WTC11 (cell line): ENCODE measurements at regions not wholly inside any gene's neighbourhood (a gene's known extent, or its start where the extent isn't known, plus 50 kb on each side); places are given as distances from the start of the nearest gene placed in this dataset.
A peak's percentile ranks its signal among the peaks of the same experiment; 100 is the strongest.

ENCODE experiments used
- ATAC-seq: fragments of 200-7000 bp; cut with Tn5 transposase; 2 replicates; pipeline ENCODE4 v1.10.0; 2021; ENCODE audit warnings: mild to moderate bottlenecking, moderate library complexity
- CTCF ChIA-PET: fragments of 300-600 bp; sonication (Branson Sonifier 250); formaldehyde crosslinking; loops from one replicate; lab custom pipeline; 2021; ENCODE audit warnings: antibody characterized with exemption; lab: Charles Lee
- POLR2A ChIA-PET: fragments of 350-600 bp; sonication (Branson Sonifier 250); formaldehyde crosslinking; loops from one replicate; lab custom pipeline; 2021; ENCODE audit warnings: antibody characterized with exemption; lab: Charles Lee
- DNase-seq: peaks from one replicate; pipeline ENCODE4 v3.0.0; 2021; ENCODE audit warnings: low spot score
- H3K27ac Mint-ChIP-seq: 2 replicates; pipeline ENCODE4 v1.8.0; 2021; ENCODE audit warnings: mixed read lengths
- H3K27me3 Mint-ChIP-seq: 2 replicates; pipeline ENCODE4 v1.8.0; 2021; ENCODE audit warnings: low read depth, mild to moderate bottlenecking, moderate library complexity, mixed read lengths
- H3K36me3 Mint-ChIP-seq: 2 replicates; pipeline ENCODE4 v1.8.0; 2021; ENCODE audit warnings: mixed read lengths
- H3K4me1 Mint-ChIP-seq: 2 replicates; pipeline ENCODE4 v1.8.0; 2022; ENCODE audit warnings: mixed read lengths
- H3K4me3 Mint-ChIP-seq: 2 replicates; pipeline ENCODE4 v1.8.0; 2021; ENCODE audit warnings: mild to moderate bottlenecking, moderate library complexity, mixed read lengths
- H3K9me3 Mint-ChIP-seq: 2 replicates; pipeline ENCODE4 v1.8.0; 2021; ENCODE audit warnings: mixed read lengths
- CREM ChIP-seq: sonication (generic); formaldehyde crosslinking; IDR thresholded peaks from 2 replicates; pipeline ENCODE4 v1.8.1; 2022; ENCODE audit warnings: mild to moderate bottlenecking, missing genetic modification reagents, moderate library complexity
- CTCF ChIP-seq: fragments of 200-600 bp; IDR thresholded peaks from 2 replicates; pipeline ENCODE4 v1.8.0; 2022; ENCODE audit warnings: antibody characterized with exemption
- E2F4 ChIP-seq: sonication (generic); formaldehyde crosslinking; IDR thresholded peaks from 2 replicates; pipeline ENCODE4 v1.8.1; 2022; ENCODE audit warnings: low read depth, mild to moderate bottlenecking, moderate library complexity, missing genetic modification reagents, borderline replicate concordance
- ERG ChIP-seq: fragments of 250-450 bp; sonication (Bioruptor Pico); IDR thresholded peaks from 2 replicates; pipeline ENCODE4 v1.8.0; 2021; ENCODE audit warnings: mild to moderate bottlenecking
- ESRRA ChIP-seq: sonication (generic); formaldehyde crosslinking; IDR thresholded peaks from 2 replicates; pipeline ENCODE4 v1.8.1; 2022; ENCODE audit warnings: mild to moderate bottlenecking, missing genetic modification reagents, borderline replicate concordance
- FOXK1 ChIP-seq: sonication (generic); formaldehyde crosslinking; IDR thresholded peaks from 2 replicates; pipeline ENCODE4 v1.8.0; 2022; ENCODE audit warnings: mild to moderate bottlenecking, moderate library complexity, missing genetic modification reagents
- FOXP1 ChIP-seq: sonication (generic); formaldehyde crosslinking; IDR thresholded peaks from 2 replicates; pipeline ENCODE4 v1.8.0; 2022; ENCODE audit warnings: missing genetic modification reagents, mild to moderate bottlenecking, moderate library complexity, borderline replicate concordance
- GABPB1 ChIP-seq: sonication (generic); formaldehyde crosslinking; IDR thresholded peaks from 2 replicates; pipeline ENCODE4 v1.8.1; 2023; ENCODE audit warnings: mild to moderate bottlenecking, missing genetic modification reagents
- MXD4 ChIP-seq: fragments of 250-450 bp; sonication (Bioruptor Pico); IDR thresholded peaks from 2 replicates; pipeline ENCODE4 v1.8.0; 2021; ENCODE audit warnings: mild to moderate bottlenecking, moderate library complexity, borderline replicate concordance
- NR1H2 ChIP-seq: sonication (generic); formaldehyde crosslinking; IDR thresholded peaks from 2 replicates; pipeline ENCODE4 v1.9.0; 2021; ENCODE audit warnings: mild to moderate bottlenecking, moderate library complexity, missing genetic modification reagents
- NR2C2 ChIP-seq: sonication (generic); formaldehyde crosslinking; IDR thresholded peaks from 2 replicates; pipeline ENCODE4 v1.8.0; 2022; ENCODE audit warnings: mild to moderate bottlenecking, missing genetic modification reagents
- RORB ChIP-seq: fragments of 250-450 bp; sonication (Bioruptor Pico); IDR thresholded peaks from 2 replicates; pipeline ENCODE4 v1.9.0; 2021; ENCODE audit warnings: mild to moderate bottlenecking
- TP53 ChIP-seq: sonication (generic); formaldehyde crosslinking; IDR thresholded peaks from 2 replicates; pipeline ENCODE4 v1.8.1; 2023; ENCODE audit warnings: mild to moderate bottlenecking, missing genetic modification reagents
- USF2 ChIP-seq: sonication (generic); formaldehyde crosslinking; IDR thresholded peaks from 2 replicates; pipeline ENCODE4 v1.8.1; 2023; ENCODE audit warnings: mild to moderate bottlenecking, missing genetic modification reagents, moderate library complexity
- ZBTB21 ChIP-seq: sonication (generic); formaldehyde crosslinking; IDR thresholded peaks from 2 replicates; pipeline ENCODE4 v1.8.1; 2023; ENCODE audit warnings: mild to moderate bottlenecking, missing genetic modification reagents, borderline replicate concordance
- ZNF138 ChIP-seq: sonication (generic); formaldehyde crosslinking; conservative IDR thresholded peaks from 2 replicates; pipeline ENCODE4 v1.8.1; 2022; ENCODE audit warnings: mild to moderate bottlenecking, moderate library complexity, missing genetic modification reagents
- ZNF281 ChIP-seq: sonication (generic); formaldehyde crosslinking; IDR thresholded peaks from 2 replicates; pipeline ENCODE4 v1.8.0; 2023; ENCODE audit warnings: mild to moderate bottlenecking, missing genetic modification reagents
- ZNF396 ChIP-seq: fragments of 250-450 bp; sonication (Bioruptor Pico); IDR thresholded peaks from 2 replicates; pipeline ENCODE4 v1.8.0; 2021; ENCODE audit warnings: mild to moderate bottlenecking, moderate library complexity, borderline replicate concordance
- ZNF416 ChIP-seq: fragments of 250-450 bp; sonication (Bioruptor Pico); IDR thresholded peaks from 2 replicates; pipeline ENCODE4 v1.9.0; 2021; ENCODE audit warnings: mild to moderate bottlenecking, inconsistent platforms
- ZNF532 ChIP-seq: fragments of 250-450 bp; sonication (Bioruptor Pico); IDR thresholded peaks from 2 replicates; pipeline ENCODE4 v1.9.0; 2021; ENCODE audit warnings: mild to moderate bottlenecking, borderline replicate concordance
- ZNF671 ChIP-seq: fragments of 250-450 bp; sonication (Bioruptor Pico); IDR thresholded peaks from 2 replicates; pipeline ENCODE4 v1.8.0; 2021; ENCODE audit warnings: mild to moderate bottlenecking
- ZSCAN18 ChIP-seq: fragments of 250-450 bp; sonication (Bioruptor Pico); IDR thresholded peaks from 2 replicates; pipeline ENCODE4 v2.1.2; 2022; ENCODE audit warnings: mild to moderate bottlenecking, moderate library complexity

GRCh38 chr2:122982936-122983335 is 1042.2 kb upstream of the CNTNAP5 start (continued):
- no peak for TF ChIP-seq USF2 (CRISPR knock-in tag)
- no peak for TF ChIP-seq TP53 (CRISPR knock-in tag)
- TF ChIP-seq NR2C2 = no peak
- TF ChIP-seq ZNF532 (CRISPR knock-in tag) = no peak
- no peak for TF ChIP-seq CTCF

- H3K36me3 Mint-ChIP-seq = peaks cover 6% of the 10 kb centered on the region
- ChIA-PET CTCF (interaction anchor here (0.6 to 1.2 kb wide), 6 partner anchors 28 to 1462 kb away, joined by 3 to 4 read pairs (median 3); no protein-coding TSS in a partner anchor), POLR2A (no interaction called here)
- H3K9me3 Mint-ChIP-seq = peaks cover 12% of the 10 kb centered on the region
- DNase-seq (peak; percentile 53), ATAC-seq (peak; percentile 97)
- no peak overlapping the region for H3K27ac Mint-ChIP-seq
- H3K27me3 Mint-ChIP-seq = no peaks in the 10 kb centered on the region
- H3K4me3 Mint-ChIP-seq = no peak overlapping the region
- peaks cover 12% of the 10 kb centered on the region for H3K4me1 Mint-ChIP-seq
- TF ChIP-seq ZNF138 (CRISPR knock-in tag) (no peak), ZBTB21 (CRISPR knock-in tag) (no peak), ZNF671 (CRISPR knock-in tag) (no peak), MXD4 (CRISPR knock-in tag) (no peak), FOXP1 (no peak), ZNF281 (CRISPR knock-in tag) (no peak), E2F4 (CRISPR knock-in tag) (no peak), CREM (no peak), FOXK1 (no peak), ZNF416 (CRISPR knock-in tag) (no peak), ERG (CRISPR knock-in tag) (no peak), ZNF396 (CRISPR knock-in tag) (no peak), ESRRA (CRISPR knock-in tag) (no peak), RORB (CRISPR knock-in tag) (no peak), GABPB1 (CRISPR knock-in tag) (no peak), NR1H2 (CRISPR knock-in tag) (no peak), ZSCAN18 (CRISPR knock-in tag) (no peak)
These were observed 1036.5 kb upstream of the CNTNAP5 start for GRCh38 chr2:122988395-122989221.
